NB4 (cell line): ENCODE measurements at regions not wholly inside any gene's neighbourhood (a gene's known extent, or its start where the extent isn't known, plus 50 kb on each side); places are given as distances from the start of the nearest gene placed in this dataset.

Experiments used
- CTCF ChIP-seq: IDR thresholded peaks from one replicate; pipeline ENCODE4 v1.5.1; 2012; ENCODE audit warnings: low read depth, low read length
- MAX ChIP-seq: IDR thresholded peaks from 2 replicates; pipeline ENCODE4 v1.6.1; 2011; ENCODE audit warnings: low read depth, low read length
- POLR2A ChIP-seq: IDR thresholded peaks from 2 replicates; pipeline ENCODE4 v1.6.1; 2011; ENCODE audit warnings: mild to moderate bottlenecking; ENCODE audit not compliant: insufficient read length; ENCODE audit errors: extremely low read depth

- TF ChIP-seq CTCF (no peak), MAX (no peak), POLR2A (no peak)
These were observed 761.1 kb upstream of the MMS22L start for GRCh38 chr6:98044151-98044561.
